Neural cell (in vitro differentiated cells): ENCODE measurements at regions not wholly inside any gene's neighbourhood (a gene's known extent, or its start where the extent isn't known, plus 50 kb on each side); places are given as distances from the start of the nearest gene placed in this dataset.

Experiments used
- H2AFZ ChIP-seq: fragments of 200-600, 300-800 bp; sonication (generic), shearing (Covaris generic); 2 replicates; pipeline ENCODE4 v1.6.0; 2014; ENCODE audit warnings: low read depth, mild to moderate bottlenecking, antibody characterized with exemption, low read length, moderate library complexity
- H3F3A ChIP-seq: fragments of 200-600 bp; shearing (Covaris generic); 2 replicates; pipeline ENCODE4 v1.6.1; 2016; ENCODE audit warnings: mild to moderate bottlenecking, moderate library complexity, mixed read lengths, antibody characterized with exemption, low read length; ENCODE audit not compliant: insufficient read depth, poor library complexity, severe bottlenecking
- H3K27ac ChIP-seq: fragments of 200-600, 300-800 bp; sonication (generic), shearing (Covaris generic); 2 replicates; pipeline ENCODE4 v1.5.1; 2014; ENCODE audit warnings: mild to moderate bottlenecking, low read length, moderate library complexity
- H3K27me3 ChIP-seq: fragments of 300-800, 200-600 bp; sonication (generic), shearing (Covaris generic); 2 replicates; pipeline ENCODE4 v1.6.0; 2014; ENCODE audit warnings: mild to moderate bottlenecking, low read depth, low read length, moderate library complexity; ENCODE audit not compliant: insufficient read depth
- H3K36me3 ChIP-seq: fragments of 300-800, 200-600 bp; sonication (generic), shearing (Covaris generic); 2 replicates; pipeline ENCODE4 v1.5.1; 2014; ENCODE audit warnings: mild to moderate bottlenecking, antibody characterized with exemption, low read length, moderate library complexity; ENCODE audit not compliant: insufficient read depth
- H3K4me2 ChIP-seq: fragments of 300-800, 200-600 bp; sonication (generic), shearing (Covaris generic); 2 replicates; pipeline ENCODE4 v1.6.0; 2014; ENCODE audit warnings: mild to moderate bottlenecking, low read length
- H3K4me3 ChIP-seq: fragments of 300-800, 200-600 bp; sonication (generic), shearing (Covaris generic); 2 replicates; pipeline ENCODE4 v1.5.1; 2014; ENCODE audit warnings: mild to moderate bottlenecking, low read length, moderate library complexity
- H3K79me2 ChIP-seq: fragments of 200-600 bp; shearing (Covaris generic); replicated peaks from 2 replicates; pipeline ENCODE4 v1.6.0; 2014; ENCODE audit warnings: mild to moderate bottlenecking, low read length, moderate library complexity; ENCODE audit not compliant: insufficient read depth
- H3K9ac ChIP-seq: fragments of 300-800, 200-600 bp; sonication (generic), shearing (Covaris generic); 2 replicates; pipeline ENCODE4 v1.6.1; 2016; ENCODE audit warnings: mild to moderate bottlenecking, low read length, mixed read lengths
- H3K9me2 ChIP-seq: fragments of 200-600 bp; shearing (Covaris generic); 2 replicates; pipeline ENCODE4 v1.6.1; 2016; ENCODE audit warnings: mild to moderate bottlenecking, low read length, mixed read lengths; ENCODE audit not compliant: insufficient read depth
- H3K9me3 ChIP-seq: fragments of 200-600, 300-800 bp; sonication (generic), shearing (Covaris generic); 2 replicates; pipeline ENCODE4 v1.6.1; 2016; ENCODE audit warnings: mild to moderate bottlenecking, mixed run types, low read length, moderate library complexity, mixed read lengths
- H4K20me1 ChIP-seq: fragments of 200-600 bp; shearing (Covaris generic); 2 replicates; pipeline ENCODE4 v1.6.1; 2016; ENCODE audit warnings: mild to moderate bottlenecking, mixed run types; ENCODE audit not compliant: insufficient read depth
- CTCF ChIP-seq: fragments of 450-650 bp; IDR thresholded peaks from 2 replicates; pipeline ENCODE4 v1.5.1; 2014; ENCODE audit warnings: antibody characterized with exemption, mild to moderate bottlenecking, moderate library complexity; ENCODE audit not compliant: poor library complexity, severe bottlenecking
- EP300 ChIP-seq: fragments of 450-650 bp; conservative IDR thresholded peaks from 2 replicates; pipeline ENCODE4 v1.6.1; 2014; ENCODE audit warnings: antibody characterized with exemption, mild to moderate bottlenecking, moderate library complexity; ENCODE audit not compliant: poor library complexity, severe bottlenecking
- EZH2 ChIP-seq: fragments of 200-600, 300-800 bp; shearing (Covaris generic), sonication (generic); IDR thresholded peaks from 2 replicates; pipeline ENCODE4 v1.6.1; 2014; ENCODE audit warnings: antibody characterized with exemption, low read length, borderline replicate concordance, mild to moderate bottlenecking; ENCODE audit not compliant: insufficient read depth, poor library complexity, severe bottlenecking
- MXI1 ChIP-seq: fragments of 450-650 bp; conservative IDR thresholded peaks from 2 replicates; pipeline ENCODE4 v1.6.1; 2014; ENCODE audit warnings: antibody characterized with exemption, mild to moderate bottlenecking; ENCODE audit not compliant: poor library complexity, severe bottlenecking
- POLR2AphosphoS5 ChIP-seq: IDR thresholded peaks from 2 replicates; pipeline ENCODE4 v1.6.1; 2012
- RAD21 ChIP-seq: fragments of 450-650 bp; conservative IDR thresholded peaks from 2 replicates; pipeline ENCODE4 v1.6.1; 2014; ENCODE audit warnings: antibody characterized with exemption, mild to moderate bottlenecking, moderate library complexity
- REST ChIP-seq: IDR thresholded peaks from 2 replicates; pipeline ENCODE4 v1.6.1; 2012; ENCODE audit warnings: borderline replicate concordance
- SMC3 ChIP-seq: fragments of 450-650 bp; conservative IDR thresholded peaks from 2 replicates; pipeline ENCODE4 v1.6.1; 2014; ENCODE audit warnings: antibody characterized with exemption, mild to moderate bottlenecking, moderate library complexity; ENCODE audit not compliant: poor library complexity
- TAF1 ChIP-seq: IDR thresholded peaks from 2 replicates; pipeline ENCODE4 v1.6.1; 2012; ENCODE audit warnings: low read depth

GRCh38 chr2:181152701-181153100, 172.3 kb downstream of the UBE2E3 start:
- H3K27me3 ChIP-seq, result no peaks in the 10 kb centered on the region
- H2AFZ ChIP-seq, result no peak overlapping the region
- H4K20me1 ChIP-seq, result no peaks in the 10 kb centered on the region
- no peak for TF ChIP-seq CTCF
- no peaks in the 10 kb centered on the region for H3K79me2 ChIP-seq
- H3K4me2 ChIP-seq, result no peak overlapping the region
- H3K9me2 ChIP-seq, result no peaks in the 10 kb centered on the region
- no peaks in the 10 kb centered on the region for H3K9me3 ChIP-seq
- H3K27ac ChIP-seq, result no peak overlapping the region
- no peak overlapping the region for H3K9ac ChIP-seq
- H3K4me3 ChIP-seq, result no peak overlapping the region
- no peaks in the 10 kb centered on the region for H3F3A ChIP-seq
- H3K36me3 ChIP-seq, result no peaks in the 10 kb centered on the region

- Histone ChIP-seq H3K9ac (no peak overlapping the region), H3K9me3 (no peaks in the 10 kb centered on the region), H3K4me3 (no peak overlapping the region), H2AFZ (no peak overlapping the region), H3F3A (no peaks in the 10 kb centered on the region), H3K27me3 (no peaks in the 10 kb centered on the region), H3K27ac (no peak overlapping the region), H3K4me2 (no peak overlapping the region), H3K79me2 (no peaks in the 10 kb centered on the region), H4K20me1 (no peaks in the 10 kb centered on the region), H3K9me2 (no peaks in the 10 kb centered on the region), H3K36me3 (no peaks in the 10 kb centered on the region)
- TF ChIP-seq RAD21, result no peak
- TF ChIP-seq SMC3, result no peak
- no peak for TF ChIP-seq EZH2
- no peak for TF ChIP-seq POLR2AphosphoS5
- TF ChIP-seq EP300, result no peak
- TF ChIP-seq MXI1, result no peak
- TF ChIP-seq CTCF, result no peak
- no peak for TF ChIP-seq TAF1
- no peak for TF ChIP-seq REST
Observed at GRCh38 chr2:181153886-181154285, 173.5 kb downstream of the UBE2E3 start.
